ENCODE measurements at regions not wholly inside any gene's neighbourhood (a gene's known extent, or its start where the extent isn't known, plus 50 kb on each side); places are given as distances from the start of the nearest gene placed in this dataset.

- DNase-seq (ENCODE audit: low spot score): no peak
These were observed 300.7 kb upstream of the IRX4 start for GRCh38 chr5:2183154-2184025.

DNA sequence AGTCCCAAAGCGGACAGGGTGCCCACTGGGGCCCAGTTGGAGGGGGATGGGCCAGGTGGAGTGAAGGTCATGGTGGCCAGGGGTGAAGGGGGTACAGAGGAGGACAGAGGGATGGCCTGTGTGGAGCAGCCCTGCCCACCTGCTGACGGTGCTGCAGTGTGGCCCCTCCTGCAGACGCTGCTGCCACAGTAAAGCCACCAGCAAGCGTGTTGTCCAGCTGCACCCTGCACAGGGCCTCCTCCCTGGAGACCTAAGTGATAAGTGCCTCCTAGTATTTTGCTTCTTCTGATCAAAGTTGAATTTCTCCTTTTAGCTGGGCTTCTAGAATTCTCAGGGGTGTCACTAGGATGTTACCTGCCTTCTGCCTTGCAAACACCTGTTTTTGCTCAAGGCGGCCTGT, 299.3 kb upstream of the IRX4 start:
- no peak for DNase-seq (ENCODE audit: low spot score)

- no peak for DNase-seq (ENCODE audit: low spot score)
These were observed 298.8 kb upstream of the IRX4 start for GRCh38 chr5:2181557-2181956.

DNA sequence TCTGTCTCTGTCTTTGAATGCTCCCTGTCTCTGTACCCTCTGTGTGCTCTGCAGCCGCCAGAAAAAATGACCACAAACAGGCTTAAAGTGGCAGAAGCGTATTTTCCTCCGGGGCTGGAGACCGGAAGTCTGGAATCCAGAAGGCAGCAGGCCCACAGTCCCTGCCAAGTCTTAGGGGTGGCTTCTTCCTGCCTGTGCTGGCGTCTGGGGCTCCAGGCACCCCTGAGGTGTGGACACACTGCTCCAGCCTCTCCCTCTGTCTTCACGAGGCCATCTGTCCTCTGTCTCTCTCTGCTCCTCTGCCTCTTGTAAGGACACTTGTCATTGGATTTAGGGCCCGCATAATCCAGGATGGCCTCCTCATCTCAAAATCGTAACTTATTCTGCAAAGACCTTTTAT, 298.4 kb upstream of the IRX4 start:
- no peak for DNase-seq (ENCODE audit: low spot score)

- no peak for DNase-seq (ENCODE audit: low spot score)
These were observed 297.7 kb upstream of the IRX4 start for GRCh38 chr5:2180456-2180855.

DNA sequence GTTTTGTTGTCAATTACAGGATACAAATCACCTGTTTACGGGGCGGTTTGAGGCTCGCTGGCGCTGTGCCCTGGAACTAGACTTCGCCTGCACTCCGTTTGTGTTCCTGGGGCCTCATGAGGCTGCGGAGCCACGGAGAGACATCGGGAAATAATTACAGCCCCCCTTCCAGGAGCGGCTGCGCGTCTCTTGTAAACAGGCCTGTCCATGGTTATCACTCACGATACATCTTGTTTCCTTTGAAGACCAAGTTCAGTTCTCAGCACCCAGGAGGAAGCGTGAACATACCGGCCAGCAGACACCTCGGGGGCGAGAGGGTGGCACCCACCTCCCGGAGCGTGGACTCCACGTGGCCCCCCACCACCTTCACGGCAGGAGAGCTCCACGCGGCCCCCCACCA, 297.1 kb upstream of the IRX4 start:
- no peak for DNase-seq (ENCODE audit: low spot score)

DNA sequence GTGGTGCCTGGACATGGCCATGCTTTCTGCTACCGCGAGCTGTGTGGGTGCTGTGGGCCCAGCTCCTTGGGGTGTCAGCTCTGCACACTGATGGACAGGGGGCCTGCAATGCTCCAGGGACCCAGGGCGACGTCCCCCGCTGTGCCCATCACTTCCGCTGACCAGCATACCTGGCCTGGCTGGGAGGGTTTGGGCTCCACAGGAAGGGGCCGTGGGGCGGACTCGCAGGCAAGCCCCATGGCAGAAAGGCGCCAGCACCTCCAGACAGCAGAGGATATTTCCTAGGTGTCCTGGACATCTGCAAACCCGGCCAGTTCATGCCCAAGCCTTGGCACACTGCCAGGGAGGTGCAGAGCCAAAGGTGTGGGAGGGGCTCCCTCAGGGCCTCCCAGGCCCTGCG, 295.8 kb upstream of the IRX4 start:
- no peak for DNase-seq (ENCODE audit: low spot score)

DNA sequence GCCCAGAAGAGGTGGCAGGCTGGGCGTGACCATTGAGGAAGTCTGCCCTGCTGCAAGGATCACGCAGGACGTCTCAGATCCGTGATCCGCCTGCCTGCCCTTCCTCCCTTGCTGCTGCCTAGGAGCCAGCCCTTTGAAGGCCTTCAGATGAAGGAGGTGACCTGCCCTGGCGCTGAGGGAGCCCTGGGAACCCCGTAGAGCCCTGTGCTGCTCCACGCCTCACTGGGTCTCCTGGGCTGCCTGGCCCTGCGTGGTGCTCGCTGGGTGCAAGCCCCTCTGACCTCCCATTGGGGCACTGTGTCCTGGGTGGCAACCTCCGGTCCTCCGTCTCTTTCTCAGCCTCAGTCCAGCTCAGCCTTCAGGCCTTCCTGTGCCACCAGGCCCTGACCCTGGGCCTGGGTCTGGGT, 295.3 kb upstream of the IRX4 start:
- DNase-seq (ENCODE audit: low spot score): no peak

- DNase-seq (ENCODE audit: low spot score): no peak
These were observed 294.5 kb upstream of the IRX4 start for GRCh38 chr5:2177244-2177643.

DNA sequence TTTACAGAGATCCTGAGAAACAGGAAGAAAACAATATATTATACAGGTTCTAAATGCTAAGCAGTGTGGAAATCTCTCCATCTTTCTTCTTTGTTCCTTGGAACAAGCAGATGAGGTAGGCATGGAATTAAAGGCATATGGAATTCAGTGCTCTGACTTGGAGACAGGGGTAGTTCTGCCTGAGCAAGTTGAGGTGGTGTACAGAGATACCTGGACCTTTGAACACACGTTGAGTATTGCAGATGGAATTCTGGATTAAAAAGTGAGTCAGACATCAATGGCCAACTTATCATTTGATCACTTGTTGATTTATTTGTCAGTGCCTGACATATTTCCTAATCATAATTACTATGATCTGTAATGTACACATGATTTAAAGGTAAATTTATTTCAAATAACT, 293.9 kb upstream of the IRX4 start:
- DNase-seq (ENCODE audit: low spot score): no peak

DNA sequence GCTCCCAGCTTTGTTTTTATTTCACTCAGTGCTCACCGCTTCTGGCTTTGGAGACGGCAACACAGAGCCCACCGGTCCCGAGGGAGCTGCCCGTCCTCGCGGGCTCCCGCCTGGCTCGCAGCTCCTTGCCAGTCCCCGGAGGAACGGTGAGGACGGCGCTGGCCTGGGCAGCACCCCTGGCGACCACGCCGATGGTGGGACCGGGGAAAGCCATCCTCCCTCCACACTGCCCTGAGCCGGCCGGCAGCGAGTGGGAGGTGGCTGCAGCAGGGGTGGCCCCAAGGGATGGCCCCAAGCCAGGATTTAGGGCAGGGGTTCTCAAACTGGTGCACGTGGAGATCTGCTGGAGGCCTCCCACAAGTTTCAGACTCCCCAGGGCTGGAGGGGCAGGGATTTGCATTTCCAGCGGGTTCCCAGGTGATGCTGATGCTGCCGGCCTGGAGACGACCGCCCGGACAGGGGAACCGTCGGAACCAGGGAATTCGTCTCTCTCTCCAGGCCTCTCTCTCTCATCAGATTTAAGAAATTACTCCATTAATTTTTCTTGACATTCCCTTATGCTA, 293.2 kb upstream of the IRX4 start:
- DNase-seq (ENCODE audit: low spot score): no peak

DNA sequence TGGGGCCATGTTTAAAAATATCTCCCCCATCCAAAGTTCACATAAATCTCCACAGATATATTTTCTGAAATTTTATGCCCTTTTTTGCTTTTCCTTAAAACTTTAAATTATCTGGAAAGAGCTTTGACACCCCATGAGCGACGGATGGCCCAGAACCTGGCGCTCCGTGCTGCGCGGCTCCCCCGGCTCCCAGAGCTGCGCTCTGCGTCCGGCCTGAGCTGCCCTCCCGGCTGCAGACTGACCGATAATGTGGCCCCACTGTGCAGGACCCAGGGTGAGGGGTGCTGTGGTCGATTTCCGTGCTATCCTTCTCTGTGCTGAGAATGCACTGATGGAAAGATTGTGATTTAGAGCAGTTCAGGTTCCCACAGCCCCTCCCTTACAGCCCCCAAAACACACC, 292.3 kb upstream of the IRX4 start:
- DNase-seq (ENCODE audit: low spot score): no peak

DNA sequence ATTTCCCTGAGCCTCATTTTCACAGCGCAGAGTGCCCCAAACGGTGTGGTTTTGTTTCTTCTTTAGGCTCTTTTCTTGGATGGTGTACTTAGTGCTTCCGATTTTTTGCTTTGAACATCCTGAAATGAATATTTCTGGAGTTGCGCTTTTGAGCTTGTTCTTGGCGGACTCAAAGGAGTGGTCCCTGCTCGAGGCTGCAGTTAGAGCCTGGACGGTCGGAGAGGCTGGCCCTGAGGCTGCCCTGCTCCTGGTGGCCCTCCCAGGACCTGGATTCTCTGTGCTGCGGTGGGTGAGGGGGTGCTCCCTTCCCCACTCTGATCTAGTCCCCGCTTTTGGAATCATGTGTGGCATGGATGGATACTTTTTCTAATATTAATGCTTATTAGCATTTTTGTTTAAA, 291.8 kb upstream of the IRX4 start:
- no peak for DNase-seq (ENCODE audit: low spot score)

DNA sequence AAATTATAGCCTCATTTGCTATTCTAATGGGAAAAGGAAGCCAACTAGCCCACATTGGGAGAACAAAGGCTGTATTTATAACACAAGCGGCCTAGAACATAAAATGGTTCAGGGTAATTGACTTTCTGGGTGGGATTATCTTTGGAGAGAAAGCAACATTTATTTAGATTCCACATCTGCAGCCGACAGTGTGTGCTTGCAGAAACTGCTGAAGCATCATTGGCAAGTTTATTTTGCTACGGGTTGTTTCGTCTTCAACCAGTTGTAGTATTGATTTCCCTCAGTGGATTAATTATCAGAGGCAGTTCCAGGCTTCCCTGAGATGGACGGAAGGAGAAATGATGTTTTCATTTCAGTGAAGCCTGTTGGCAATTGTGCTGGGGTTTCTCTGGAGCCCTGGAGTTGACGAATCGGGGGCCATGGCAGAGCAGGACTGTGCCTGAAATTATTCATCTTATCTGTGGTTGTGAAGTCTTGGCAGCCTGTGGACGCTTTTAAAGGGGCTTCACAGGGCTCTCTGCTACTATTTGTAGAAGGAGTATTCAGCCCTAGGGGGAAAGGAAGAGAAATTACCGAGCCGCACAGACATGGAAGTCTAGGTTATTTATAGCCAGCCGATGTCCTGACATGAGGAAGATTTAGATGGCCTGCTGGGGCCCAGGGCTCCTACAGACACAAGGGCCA, 290.6 kb upstream of the IRX4 start:
- DNase-seq (ENCODE audit: low spot score): no peak

DNA sequence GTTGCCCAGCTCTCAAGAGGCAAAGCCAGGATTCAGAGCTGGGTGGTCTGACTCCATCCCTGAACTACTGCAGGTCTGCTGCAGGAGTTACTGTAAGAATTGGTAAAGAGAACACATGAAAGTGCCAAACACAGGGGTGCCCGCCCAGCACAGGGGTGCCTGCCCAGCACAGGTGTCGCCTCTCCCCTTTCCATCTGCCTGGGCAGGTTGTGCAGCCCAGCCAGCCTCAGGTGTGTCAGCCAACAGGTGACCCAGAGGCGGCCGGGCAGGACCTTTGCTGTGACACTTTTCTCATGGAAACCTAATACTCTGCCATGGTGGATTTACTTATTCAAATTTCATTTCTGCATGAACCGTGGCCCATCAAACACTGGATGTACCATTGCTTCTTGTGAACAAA, 289.7 kb upstream of the IRX4 start:
- DNase-seq (ENCODE audit: low spot score): no peak

GRCh38 chr5:2170761-2171160, 288.0 kb upstream of the IRX4 start:
- DNase-seq (ENCODE audit: low spot score): no peak

GRCh38 chr5:2169850-2170760, 287.4 kb upstream of the IRX4 start:
- DNase-seq (ENCODE audit: low spot score): no peak

DNA sequence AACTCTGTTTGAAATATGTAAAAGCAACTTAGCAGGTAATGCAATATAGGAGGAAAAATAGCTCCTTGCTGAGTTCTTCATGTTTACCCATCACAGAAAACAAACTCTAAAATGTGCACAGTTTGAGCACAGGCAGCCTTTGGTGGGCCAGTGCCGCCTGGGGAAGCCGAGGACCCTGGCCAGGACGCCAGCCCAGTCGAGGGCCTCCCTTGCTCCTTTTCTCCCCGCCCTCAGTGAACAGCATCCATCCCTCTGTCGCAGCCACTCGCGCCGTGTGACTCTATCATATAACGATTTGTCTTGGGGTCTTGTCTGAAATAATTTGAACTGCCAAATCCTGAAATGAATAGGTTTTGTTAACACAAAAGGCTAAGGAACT, 286.7 kb upstream of the IRX4 start:
- DNase-seq (ENCODE audit: low spot score): no peak

DNA sequence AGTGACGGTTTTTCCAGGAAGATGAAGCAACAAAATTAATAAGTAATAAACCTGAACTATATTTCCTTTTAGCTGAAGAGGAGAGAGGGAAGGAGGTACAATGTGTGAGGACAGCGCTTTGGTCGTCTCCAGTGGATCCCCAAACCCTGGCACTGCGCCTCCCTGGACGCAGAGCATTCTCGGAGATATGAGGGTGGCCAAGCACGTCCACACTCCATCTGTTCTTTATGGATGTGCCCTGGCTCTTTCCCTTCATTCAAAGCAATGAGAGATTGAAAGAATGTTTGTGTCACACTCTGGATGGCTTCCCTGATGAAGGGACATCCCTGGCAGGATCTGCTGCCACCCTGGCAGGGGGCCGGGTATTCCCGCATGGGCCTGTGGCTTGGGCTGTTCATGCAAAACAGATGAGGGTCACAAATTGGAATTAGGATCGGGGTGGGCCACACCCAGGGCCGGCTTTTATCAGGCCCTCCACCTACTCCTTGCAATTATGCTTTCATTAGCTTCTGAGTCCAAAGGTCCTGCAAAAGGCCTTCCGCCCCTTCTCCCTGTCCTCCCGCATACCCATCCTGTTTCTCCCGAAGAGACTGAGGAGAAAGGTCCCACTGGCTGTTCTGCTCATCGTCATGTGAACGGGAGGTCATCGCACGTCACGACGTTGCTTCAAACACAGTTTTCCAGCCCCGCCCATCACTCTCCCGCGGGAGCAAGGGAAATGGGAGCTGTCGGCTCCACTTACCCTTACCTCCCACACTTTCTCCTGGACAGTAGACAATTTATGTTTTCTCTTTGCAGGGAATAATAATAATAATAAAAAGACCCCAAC, 286.1 kb upstream of the IRX4 start:
- no peak for DNase-seq (ENCODE audit: low spot score)

DNA sequence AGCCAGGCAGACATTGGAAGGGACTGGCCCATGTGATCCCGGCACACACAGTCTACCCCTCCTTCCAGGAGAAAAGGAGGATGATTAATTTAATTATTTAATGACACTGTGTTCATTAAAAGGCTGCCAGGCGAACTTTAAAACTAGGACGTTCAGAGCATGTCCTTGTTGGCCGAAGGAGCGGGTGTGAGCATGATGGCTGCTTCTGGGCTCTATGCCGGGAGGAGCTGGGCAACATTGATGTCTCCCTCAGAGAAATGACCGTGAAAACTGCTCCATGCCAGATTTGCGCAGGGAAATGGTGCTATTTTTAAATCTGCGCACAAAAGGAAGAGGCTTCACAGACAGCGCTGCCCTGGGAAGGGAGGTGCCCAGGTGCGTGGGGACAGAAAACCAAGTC, 284.9 kb upstream of the IRX4 start:
- DNase-seq (ENCODE audit: low spot score): no peak

- no peak for DNase-seq (ENCODE audit: low spot score)
These were observed 284.3 kb upstream of the IRX4 start for GRCh38 chr5:2166979-2167377.

Measured in HuH-7.5 (cell line).